ENCODE measurements at regions not wholly inside any gene's neighbourhood (a gene's known extent, or its start where the extent isn't known, plus 50 kb on each side); places are given as distances from the start of the nearest gene placed in this dataset.
A peak's percentile ranks its signal among the peaks of the same experiment; 100 is the strongest.

DNA sequence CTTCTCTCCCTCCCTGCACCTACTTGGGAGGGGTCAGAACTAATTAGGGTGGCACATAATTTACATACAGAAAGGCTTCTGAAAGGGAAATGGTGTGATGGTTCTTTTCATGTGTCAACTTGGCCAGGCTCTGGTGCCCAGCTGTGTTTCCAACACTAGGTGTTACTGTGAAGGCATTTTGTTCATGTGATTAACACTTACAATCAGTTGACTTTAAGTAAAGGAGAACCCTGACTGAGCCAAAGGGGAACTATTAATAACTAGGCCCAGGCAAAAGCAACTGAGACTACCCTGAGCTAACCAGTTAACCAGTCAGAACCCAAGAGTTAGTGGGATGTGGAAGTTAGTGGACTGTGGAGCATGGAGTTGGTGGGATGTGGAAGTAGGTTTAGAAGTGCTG is 114.9 kb downstream of the SEC16B start:
- intact Hi-C loops (cut with DNase I) = no loop called here
- no peaks in the 10 kb centered on the region for H3K4me1 ChIP-seq (ENCODE audit: control insufficient read depth in 1 of 2, insufficient read depth in 2 of 2, low read length in 2 of 2)
- H3K9me3 ChIP-seq (ENCODE audit: control insufficient read depth, low read length) = no peaks in the 10 kb centered on the region
- H3K27me3 ChIP-seq (ENCODE audit: control insufficient read depth in 1 of 2, insufficient read depth in 2 of 2, low read length in 1 of 2) = no peaks in the 10 kb centered on the region
- DNase-seq = no peak
- ATAC-seq (ENCODE audit: low FRiP score) = no peak
- H3K36me3 ChIP-seq (ENCODE audit: control insufficient read depth in 1 of 2, insufficient read depth in 2 of 2, low read length in 1 of 2) = no peaks in the 10 kb centered on the region
- H3K27ac ChIP-seq (ENCODE audit: low read depth in 1 of 2, low read length in 2 of 2) = no peak overlapping the region
- no peak overlapping the region for H3K4me3 ChIP-seq (ENCODE audit: low read length in 2 of 2)

DNA sequence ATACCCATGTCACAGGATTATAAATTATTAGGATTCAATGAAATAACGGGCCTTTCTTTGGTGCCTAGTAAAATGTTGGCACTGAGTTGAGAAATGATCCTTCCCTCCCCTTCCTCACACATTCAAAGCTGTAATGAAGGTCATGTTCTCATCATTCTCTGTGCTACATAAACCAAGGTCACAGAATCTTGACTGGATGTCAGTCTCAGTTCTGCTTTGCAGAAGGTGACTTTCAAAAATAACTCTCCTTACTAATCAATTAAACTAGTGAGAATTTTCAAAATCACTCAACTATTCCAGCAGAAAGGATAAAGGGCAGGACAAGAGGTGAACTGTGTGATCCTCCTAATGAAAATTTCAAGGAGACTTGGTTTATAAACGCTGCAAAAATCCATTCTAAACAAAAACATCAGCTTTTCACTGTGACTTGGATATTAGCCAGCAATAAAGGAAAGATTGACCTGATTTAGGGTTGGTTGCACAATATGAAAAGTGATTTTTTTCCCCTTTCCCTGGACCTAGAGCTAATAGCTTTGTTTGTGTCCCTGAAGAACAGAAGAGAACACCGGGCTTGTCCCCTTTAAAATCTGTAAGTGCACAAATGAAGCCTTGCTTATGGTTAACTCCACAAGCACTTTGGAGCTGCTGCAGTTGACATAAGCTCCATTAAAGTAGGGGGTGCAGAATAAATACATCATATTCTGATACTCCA is 120.1 kb downstream of the SEC16B start:
- no peaks in the 10 kb centered on the region for H3K27me3 ChIP-seq (ENCODE audit: control insufficient read depth in 1 of 2, insufficient read depth in 2 of 2, low read length in 1 of 2)
- DNase-seq (no peak), ATAC-seq (ENCODE audit: low FRiP score) (no peak)
- WGBS, 2 donors = 58 to 59% methylated on average over 3 of the region's 3 CpGs
- H3K9me3 ChIP-seq (ENCODE audit: control insufficient read depth, low read length) = no peaks in the 10 kb centered on the region
- no peak overlapping the region for H3K4me3 ChIP-seq (ENCODE audit: low read length in 2 of 2)
- intact Hi-C loops (cut with DNase I) = no loop called here
- no peak overlapping the region for H3K27ac ChIP-seq (ENCODE audit: low read depth in 1 of 2, low read length in 2 of 2)
- no peaks in the 10 kb centered on the region for H3K36me3 ChIP-seq (ENCODE audit: control insufficient read depth in 1 of 2, insufficient read depth in 2 of 2, low read length in 1 of 2)
- no peaks in the 10 kb centered on the region for H3K4me1 ChIP-seq (ENCODE audit: control insufficient read depth in 1 of 2, insufficient read depth in 2 of 2, low read length in 2 of 2)

DNA sequence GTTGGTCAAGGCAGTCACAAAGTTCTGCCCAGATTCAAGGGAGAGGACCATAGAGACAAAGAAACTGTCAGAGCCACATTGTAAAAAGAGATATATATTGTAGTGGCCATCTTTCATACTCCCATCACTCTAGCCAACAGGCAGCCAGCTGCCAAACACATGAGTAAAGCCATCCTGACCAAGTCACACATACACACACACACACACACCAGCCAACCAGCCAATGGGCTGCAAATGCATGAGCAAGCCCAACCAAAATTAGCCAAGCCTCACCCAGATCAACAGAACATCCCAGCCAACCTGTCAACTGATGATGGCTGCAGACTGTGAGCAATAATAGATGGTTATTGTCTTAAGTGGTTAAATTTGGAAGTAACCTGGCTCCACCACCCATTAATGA is 120.7 kb downstream of the SEC16B start:
- Histone ChIP-seq H3K27ac (ENCODE audit: low read depth in 1 of 2, low read length in 2 of 2) (no peak overlapping the region), H3K9me3 (ENCODE audit: control insufficient read depth, low read length) (no peaks in the 10 kb centered on the region), H3K27me3 (ENCODE audit: control insufficient read depth in 1 of 2, insufficient read depth in 2 of 2, low read length in 1 of 2) (no peaks in the 10 kb centered on the region), H3K36me3 (ENCODE audit: control insufficient read depth in 1 of 2, insufficient read depth in 2 of 2, low read length in 1 of 2) (no peaks in the 10 kb centered on the region), H3K4me1 (ENCODE audit: control insufficient read depth in 1 of 2, insufficient read depth in 2 of 2, low read length in 2 of 2) (no peaks in the 10 kb centered on the region), H3K4me3 (ENCODE audit: low read length in 2 of 2) (no peak overlapping the region)
- DNase-seq (no peak), ATAC-seq (ENCODE audit: low FRiP score) (peak; percentile 36)
- intact Hi-C loops (cut with DNase I) = no loop called here

DNA sequence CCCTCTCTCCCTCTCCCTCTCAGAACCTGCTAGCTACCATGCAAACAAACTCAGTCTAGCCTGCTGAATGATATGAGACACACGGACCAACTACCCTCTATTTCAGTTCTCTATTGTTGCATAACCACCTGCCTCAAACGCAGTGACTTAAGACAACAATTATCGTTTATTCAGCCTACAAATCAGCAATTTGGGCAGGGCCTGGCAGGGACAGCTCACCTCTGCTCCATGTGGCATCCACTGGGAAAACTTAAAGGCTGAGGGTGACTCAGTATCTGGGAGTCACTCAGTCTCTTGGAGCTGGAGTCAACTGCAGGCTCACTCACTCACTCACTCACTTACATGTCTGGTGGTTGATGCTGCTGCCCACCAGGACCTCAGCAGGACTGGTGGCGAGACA is 121.3 kb downstream of the SEC16B start:
- Histone ChIP-seq H3K9me3 (ENCODE audit: control insufficient read depth, low read length) (no peaks in the 10 kb centered on the region), H3K27ac (ENCODE audit: low read depth in 1 of 2, low read length in 2 of 2) (no peak overlapping the region)

DNA sequence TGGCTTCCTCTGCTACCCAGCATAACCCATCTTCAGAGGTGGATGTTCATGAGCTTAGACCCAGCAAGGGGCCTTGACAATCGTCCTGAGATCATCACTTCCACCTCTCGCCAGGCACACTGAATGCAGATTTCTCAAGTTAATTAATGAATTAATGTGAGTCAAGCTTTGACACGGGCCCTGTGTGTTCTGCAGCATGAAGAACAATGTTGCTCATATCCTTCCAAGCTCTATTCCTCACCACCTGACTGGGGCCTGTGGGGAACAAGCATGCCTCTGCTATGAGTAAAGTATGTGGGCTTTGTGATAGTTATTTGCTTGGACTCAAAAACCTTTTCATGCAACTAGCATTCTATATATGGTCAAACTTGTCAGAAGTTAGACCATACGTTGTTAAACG is 122.0 kb downstream of the SEC16B start:
- no peaks in the 10 kb centered on the region for H3K9me3 ChIP-seq (ENCODE audit: control insufficient read depth, low read length)
- H3K4me1 ChIP-seq (ENCODE audit: control insufficient read depth in 1 of 2, insufficient read depth in 2 of 2, low read length in 2 of 2) = no peaks in the 10 kb centered on the region

More for the DNA sequence above, 121.3 kb downstream of the SEC16B start:
- H3K4me3 ChIP-seq (ENCODE audit: low read length in 2 of 2) = no peak overlapping the region
- H3K4me1 ChIP-seq (ENCODE audit: control insufficient read depth in 1 of 2, insufficient read depth in 2 of 2, low read length in 2 of 2) = no peaks in the 10 kb centered on the region
- no peak for ATAC-seq (ENCODE audit: low FRiP score)
- WGBS, 2 donors = 70% methylated on average over 4 of the region's 4 CpGs
- no peak for DNase-seq
- H3K36me3 ChIP-seq (ENCODE audit: control insufficient read depth in 1 of 2, insufficient read depth in 2 of 2, low read length in 1 of 2) = no peaks in the 10 kb centered on the region
- intact Hi-C loops (cut with DNase I) = no loop called here
- no peaks in the 10 kb centered on the region for H3K27me3 ChIP-seq (ENCODE audit: control insufficient read depth in 1 of 2, insufficient read depth in 2 of 2, low read length in 1 of 2)

DNA sequence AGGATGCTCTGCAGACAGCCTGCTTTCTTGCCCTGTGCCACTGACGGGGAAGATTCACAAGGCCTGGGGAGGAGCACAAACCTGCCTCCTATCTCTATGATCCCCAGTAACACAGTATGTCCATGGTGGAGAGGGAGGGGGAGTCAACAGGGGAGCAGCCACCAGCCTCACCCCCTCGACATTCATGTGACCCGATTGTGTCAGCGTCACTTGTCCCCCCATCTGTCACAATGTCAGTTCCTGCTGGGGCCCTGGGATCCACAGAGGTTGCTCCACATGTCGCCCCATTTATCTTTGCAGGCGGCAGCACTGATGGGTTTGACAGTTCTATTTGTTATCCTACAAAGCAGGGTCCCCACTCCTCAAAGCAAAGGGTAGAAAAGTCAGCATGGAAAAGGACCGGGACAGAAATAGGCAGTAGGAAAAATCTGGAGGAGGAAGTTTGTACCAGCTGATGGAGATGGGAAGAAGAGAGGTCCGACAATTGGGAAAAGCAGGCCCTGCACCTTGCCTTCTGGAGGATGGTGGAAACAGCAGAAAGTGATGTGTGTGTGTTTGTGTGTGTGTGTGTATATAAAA is 130.9 kb downstream of the SEC16B start:
- 17 to 23% methylated on average over 8 of the region's 8 CpGs for WGBS, 2 donors
- ATAC-seq (ENCODE audit: low FRiP score) = no peak
- intact Hi-C loops (cut with DNase I) = no loop called here

More for the DNA sequence above, 122.0 kb downstream of the SEC16B start:
- Histone ChIP-seq H3K36me3 (ENCODE audit: control insufficient read depth in 1 of 2, insufficient read depth in 2 of 2, low read length in 1 of 2) (no peaks in the 10 kb centered on the region), H3K4me3 (ENCODE audit: low read length in 2 of 2) (no peak overlapping the region), H3K27ac (ENCODE audit: low read depth in 1 of 2, low read length in 2 of 2) (no peak overlapping the region), H3K27me3 (ENCODE audit: control insufficient read depth in 1 of 2, insufficient read depth in 2 of 2, low read length in 1 of 2) (no peaks in the 10 kb centered on the region)
- ATAC-seq (ENCODE audit: low FRiP score) (no peak), DNase-seq (no peak)
- 60 to 69% methylated on average over 5 of the region's 5 CpGs for WGBS, 2 donors
- intact Hi-C loops (cut with DNase I) = no loop called here

DNA sequence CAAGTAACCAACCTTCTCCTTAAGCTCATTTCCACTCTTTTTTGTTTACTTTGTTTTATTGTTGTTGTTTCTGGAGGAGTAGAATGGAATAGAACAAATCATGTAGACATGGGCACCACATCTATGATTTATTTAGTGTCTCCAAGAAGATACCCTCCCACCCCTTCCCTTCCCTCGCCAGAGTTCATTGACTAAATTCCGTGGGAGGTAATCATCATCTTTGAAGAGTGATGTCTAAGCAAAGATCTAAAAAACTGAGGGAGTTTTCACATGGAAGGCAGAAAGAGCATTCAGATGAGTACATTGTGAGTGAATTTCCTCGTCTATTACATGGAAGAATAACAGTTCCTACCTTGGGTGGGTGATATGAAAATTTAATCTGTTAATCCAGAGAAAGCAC is 136.2 kb downstream of the SEC16B start:
- 59 to 70% methylated on average over 3 of the region's 3 CpGs for WGBS, 2 donors
- Histone ChIP-seq H3K4me1 (ENCODE audit: control insufficient read depth in 1 of 2, insufficient read depth in 2 of 2, low read length in 2 of 2) (no peaks in the 10 kb centered on the region), H3K9me3 (ENCODE audit: control insufficient read depth, low read length) (peaks cover 1% of the 10 kb centered on the region), H3K27me3 (ENCODE audit: control insufficient read depth in 1 of 2, insufficient read depth in 2 of 2, low read length in 1 of 2) (no peaks in the 10 kb centered on the region), H3K36me3 (ENCODE audit: control insufficient read depth in 1 of 2, insufficient read depth in 2 of 2, low read length in 1 of 2) (no peaks in the 10 kb centered on the region), H3K4me3 (ENCODE audit: low read length in 2 of 2) (no peak overlapping the region), H3K27ac (ENCODE audit: low read depth in 1 of 2, low read length in 2 of 2) (no peak overlapping the region)
- no peak for ATAC-seq (ENCODE audit: low FRiP score)
- DNase-seq = no peak
- intact Hi-C loops (cut with DNase I) = no loop called here

More for the DNA sequence above, 130.9 kb downstream of the SEC16B start:
- no peak for DNase-seq
- no peak overlapping the region for H3K27ac ChIP-seq (ENCODE audit: low read depth in 1 of 2, low read length in 2 of 2)
- no peaks in the 10 kb centered on the region for H3K36me3 ChIP-seq (ENCODE audit: control insufficient read depth in 1 of 2, insufficient read depth in 2 of 2, low read length in 1 of 2)
- H3K4me3 ChIP-seq (ENCODE audit: low read length in 2 of 2) = no peak overlapping the region
- H3K9me3 ChIP-seq (ENCODE audit: control insufficient read depth, low read length) = no peaks in the 10 kb centered on the region
- H3K4me1 ChIP-seq (ENCODE audit: control insufficient read depth in 1 of 2, insufficient read depth in 2 of 2, low read length in 2 of 2) = no peaks in the 10 kb centered on the region
- H3K27me3 ChIP-seq (ENCODE audit: control insufficient read depth in 1 of 2, insufficient read depth in 2 of 2, low read length in 1 of 2) = no peaks in the 10 kb centered on the region

DNA sequence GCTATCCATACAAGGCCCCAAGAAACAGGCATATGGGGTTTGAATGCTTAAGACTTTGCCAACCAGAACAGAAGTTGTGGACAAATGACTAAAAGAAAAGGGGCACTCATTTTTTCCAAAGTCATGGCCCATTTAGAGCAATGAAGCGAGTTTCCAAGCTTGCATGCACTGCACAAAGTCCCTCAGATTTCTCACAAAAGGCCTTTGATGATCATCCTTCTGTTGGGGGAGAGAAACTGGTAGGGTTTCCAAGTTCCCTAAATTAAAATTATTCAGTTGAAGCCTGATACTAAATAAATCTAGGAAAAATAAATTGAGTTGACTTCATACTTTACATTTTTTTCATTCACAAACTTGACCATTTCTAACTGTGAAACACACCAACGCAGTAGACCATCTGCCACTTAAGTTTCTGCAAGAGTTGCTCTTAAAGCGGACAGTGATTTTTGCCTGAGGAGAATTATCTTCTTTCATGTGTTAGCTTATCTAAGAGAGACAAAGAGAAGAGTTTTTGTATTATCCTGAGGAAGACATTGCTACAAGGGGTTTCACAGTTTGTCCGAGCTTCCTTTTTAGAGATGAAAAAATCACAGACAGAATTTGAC is 139.2 kb downstream of the SEC16B start:
- ATAC-seq (ENCODE audit: low FRiP score) = no peak
- Histone ChIP-seq H3K4me1 (ENCODE audit: control insufficient read depth in 1 of 2, insufficient read depth in 2 of 2, low read length in 2 of 2) (no peaks in the 10 kb centered on the region), H3K27me3 (ENCODE audit: control insufficient read depth in 1 of 2, insufficient read depth in 2 of 2, low read length in 1 of 2) (no peaks in the 10 kb centered on the region), H3K4me3 (ENCODE audit: low read length in 2 of 2) (no peak overlapping the region), H3K36me3 (ENCODE audit: control insufficient read depth in 1 of 2, insufficient read depth in 2 of 2, low read length in 1 of 2) (no peaks in the 10 kb centered on the region), H3K27ac (ENCODE audit: low read depth in 1 of 2, low read length in 2 of 2) (no peak overlapping the region), H3K9me3 (ENCODE audit: control insufficient read depth, low read length) (peaks cover 1% of the 10 kb centered on the region)
- intact Hi-C loops (cut with DNase I) = no loop called here
- 81 to 82% methylated on average over 4 of the region's 4 CpGs for WGBS, 2 donors
- no peak for DNase-seq

DNA sequence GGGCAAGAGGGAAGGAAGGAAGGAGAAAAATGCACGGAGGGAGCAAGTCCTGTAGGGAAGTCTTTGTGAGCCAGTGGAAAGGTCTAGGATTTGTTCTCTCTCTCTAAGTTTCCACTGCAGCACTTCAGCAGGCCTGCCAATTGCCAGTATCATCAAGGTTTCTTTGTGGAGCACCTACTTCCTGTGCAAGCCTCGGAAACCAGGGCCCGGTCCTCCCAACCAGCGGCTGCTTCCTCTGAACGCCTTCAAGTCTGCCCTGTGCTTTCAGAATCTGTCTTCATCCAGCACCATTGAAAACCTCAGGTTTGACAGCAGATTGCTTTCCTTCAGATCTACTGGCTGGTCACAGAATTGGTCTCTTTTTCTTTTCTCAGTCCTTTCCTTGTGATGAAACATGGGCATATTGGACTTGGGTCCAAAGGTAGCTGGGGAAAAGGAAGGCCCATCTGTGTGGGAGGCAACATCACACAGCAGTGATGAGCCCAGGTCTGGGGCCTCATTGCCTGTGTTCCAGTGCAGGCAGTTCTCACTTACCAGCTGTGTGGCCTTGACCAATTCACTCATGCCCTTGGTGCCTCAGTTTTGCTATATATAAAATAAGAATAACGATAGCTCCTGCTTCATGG is 144.5 kb downstream of the SEC16B start:
- no peaks in the 10 kb centered on the region for H3K27me3 ChIP-seq (ENCODE audit: control insufficient read depth in 1 of 2, insufficient read depth in 2 of 2, low read length in 1 of 2)
- H3K4me1 ChIP-seq (ENCODE audit: control insufficient read depth in 1 of 2, insufficient read depth in 2 of 2, low read length in 2 of 2) = no peaks in the 10 kb centered on the region
- no peaks in the 10 kb centered on the region for H3K36me3 ChIP-seq (ENCODE audit: control insufficient read depth in 1 of 2, insufficient read depth in 2 of 2, low read length in 1 of 2)
- H3K9me3 ChIP-seq (ENCODE audit: control insufficient read depth, low read length) = no peaks in the 10 kb centered on the region
- intact Hi-C loops (cut with DNase I) = no loop called here
- DNase-seq (no peak), ATAC-seq (ENCODE audit: low FRiP score) (no peak)
- H3K27ac ChIP-seq (ENCODE audit: low read depth in 1 of 2, low read length in 2 of 2) = no peak overlapping the region
- H3K4me3 ChIP-seq (ENCODE audit: low read length in 2 of 2) = no peak overlapping the region
- 67 to 85% methylated on average over 6 of the region's 6 CpGs for WGBS, 2 donors
